NCI-H2029 (cell line): ENCODE measurements at regions not wholly inside any gene's neighbourhood (a gene's known extent, or its start where the extent isn't known, plus 50 kb on each side); places are given as distances from the start of the nearest gene placed in this dataset.
A peak's percentile ranks its signal among the peaks of the same experiment; 100 is the strongest.

Source experiments
- DNase-seq: peaks from one replicate; lab custom pipeline; 2025; lab: John Stamatoyannopoulos, UW

- no peak for DNase-seq
These were observed 1483.9 kb downstream of the ADGRL3 start for GRCh38 chr4:62683799-62684566.

DNA sequence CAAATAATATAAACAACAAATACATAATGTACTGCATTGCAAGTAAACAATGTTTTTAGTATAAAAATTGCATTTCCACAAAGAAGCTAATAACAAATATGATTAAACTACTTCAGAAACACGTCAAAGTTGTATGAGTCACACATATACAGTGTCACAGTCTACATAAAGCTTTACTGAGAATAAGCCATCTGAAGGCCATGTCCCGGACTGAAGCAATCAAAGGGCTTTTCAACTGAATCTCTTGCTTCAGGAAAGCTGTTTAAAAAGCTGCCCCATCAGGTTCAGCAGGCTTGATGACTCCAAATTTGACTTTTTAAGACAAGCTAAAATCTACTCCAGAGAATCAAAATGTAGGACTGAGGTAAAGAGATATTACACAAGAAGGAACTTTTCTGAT lies 1476.8 kb downstream of the ADGRL3 start:
- DNase-seq: no peak

DNA sequence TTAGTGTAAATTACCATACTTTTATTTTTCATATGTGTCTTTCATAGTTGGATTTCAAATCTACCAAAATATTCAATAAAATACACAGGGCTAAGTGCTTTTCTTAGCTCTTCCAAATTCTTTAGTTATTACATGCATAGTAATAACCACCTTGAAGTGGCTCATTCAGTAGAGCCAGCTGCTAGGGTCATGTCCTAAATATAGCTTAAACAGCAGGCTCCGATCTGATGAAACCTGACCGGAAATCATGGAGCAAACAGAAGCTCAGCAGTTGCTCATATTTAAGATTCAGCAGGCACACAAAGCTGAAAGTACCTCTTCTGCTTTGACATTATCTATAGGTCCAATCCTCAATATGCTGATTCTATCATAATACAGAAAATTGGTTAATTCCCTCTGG lies 1470.4 kb downstream of the ADGRL3 start:
- DNase-seq: peak; percentile 10

DNA sequence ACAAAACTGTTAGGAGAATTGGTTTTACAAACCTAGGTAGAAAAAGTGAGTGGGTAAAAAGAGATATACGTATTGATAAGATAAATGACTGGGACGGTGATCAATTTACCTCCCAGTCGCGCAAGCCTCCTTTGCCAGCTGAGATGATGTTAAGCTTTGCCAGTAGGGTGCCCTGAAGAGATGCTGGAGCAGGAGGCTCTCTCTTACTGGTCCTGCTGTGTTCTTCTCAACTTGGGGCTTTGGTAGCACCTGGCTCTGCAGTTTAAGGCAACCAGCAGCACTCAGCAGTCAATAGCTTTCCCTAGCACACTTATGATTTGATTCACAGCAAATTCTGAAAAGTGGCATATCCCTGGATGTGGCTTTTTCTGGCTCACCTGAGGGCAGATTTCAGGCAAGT lies 1461.7 kb downstream of the ADGRL3 start:
- no peak for DNase-seq

GRCh38 chr4:62656006-62656405 lies 1455.9 kb downstream of the ADGRL3 start:
- DNase-seq: no peak

DNA sequence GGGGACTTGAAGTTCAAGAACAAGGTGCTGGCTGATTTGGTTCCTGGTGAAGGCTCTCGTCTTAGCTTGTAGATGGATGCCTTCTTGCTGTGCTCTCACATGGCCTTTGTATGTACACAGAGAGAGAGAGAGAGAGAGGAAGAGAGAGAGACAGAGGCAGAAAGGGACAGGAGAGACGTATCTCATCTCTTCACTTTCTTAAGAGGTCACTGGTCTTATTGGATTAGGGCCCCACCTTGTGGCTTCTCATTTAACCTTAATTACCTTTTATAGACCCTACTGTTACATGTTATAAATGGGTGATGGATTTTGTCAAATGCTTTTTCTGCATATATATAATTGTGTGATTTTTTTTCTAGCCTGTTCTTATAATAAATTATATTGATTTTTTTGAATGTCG lies 1444.2 kb downstream of the ADGRL3 start:
- no peak for DNase-seq

DNA sequence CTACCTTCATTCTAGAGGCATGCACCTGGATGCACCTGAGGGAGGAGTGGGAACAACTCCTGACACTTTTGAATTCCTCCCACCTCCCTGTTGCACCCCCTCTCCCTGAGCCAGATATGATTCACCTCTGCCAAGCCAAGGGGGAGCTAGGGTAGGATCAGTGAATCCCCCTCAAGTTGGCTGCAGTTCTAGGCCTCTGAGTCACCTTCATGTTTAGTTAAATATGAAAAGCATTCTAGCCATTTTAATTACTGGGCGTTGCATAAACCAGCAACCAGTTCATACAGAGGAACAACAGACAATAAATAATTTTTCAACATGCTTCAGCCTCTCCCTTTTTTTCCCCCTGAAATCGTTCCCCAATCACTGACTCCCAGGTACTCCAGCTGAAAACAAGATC lies 1440.2 kb downstream of the ADGRL3 start:
- no peak for DNase-seq

DNA sequence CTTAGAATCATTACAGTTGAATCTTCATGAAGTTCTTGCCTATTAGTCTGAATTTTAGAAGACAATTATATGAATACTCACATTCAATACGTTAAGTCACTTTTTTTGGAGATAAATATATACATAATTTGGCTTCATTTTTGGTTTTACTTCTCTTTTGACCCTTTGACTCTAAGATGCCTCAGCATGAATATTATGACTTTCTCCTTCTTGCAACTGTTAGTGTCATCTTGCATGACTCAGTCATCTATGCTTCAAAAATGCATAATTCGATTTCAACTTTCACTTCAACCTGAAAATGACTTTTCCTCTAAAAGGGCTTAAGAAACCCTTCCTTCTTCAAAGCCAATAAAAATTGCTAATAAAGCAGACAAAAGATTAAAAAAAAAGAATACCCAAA lies 1427.5 kb downstream of the ADGRL3 start:
- DNase-seq: no peak

GRCh38 chr4:62627141-62627540 lies 1427.0 kb downstream of the ADGRL3 start:
- no peak for DNase-seq

- DNase-seq: no peak
These were observed 1422.0 kb downstream of the ADGRL3 start for GRCh38 chr4:62622089-62622488.

DNA sequence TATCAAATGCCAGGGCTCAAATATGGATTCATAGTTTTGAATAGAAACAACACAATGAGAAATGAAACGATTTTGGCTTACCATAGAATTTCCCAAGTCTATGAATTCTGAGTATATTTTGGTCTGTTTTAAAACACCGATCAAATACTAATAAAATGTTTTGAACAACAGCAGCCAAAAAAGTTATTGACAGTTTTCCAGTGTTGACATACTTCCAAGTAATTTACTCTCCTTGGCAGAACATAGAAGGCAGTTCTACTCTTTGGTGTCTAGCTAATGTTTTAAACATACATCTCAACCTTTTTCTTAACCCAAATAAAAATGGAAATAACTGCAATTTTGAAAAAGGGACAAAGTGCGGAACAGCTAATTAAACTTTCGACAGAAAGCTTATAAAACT lies 1419.8 kb downstream of the ADGRL3 start:
- no peak for DNase-seq

DNA sequence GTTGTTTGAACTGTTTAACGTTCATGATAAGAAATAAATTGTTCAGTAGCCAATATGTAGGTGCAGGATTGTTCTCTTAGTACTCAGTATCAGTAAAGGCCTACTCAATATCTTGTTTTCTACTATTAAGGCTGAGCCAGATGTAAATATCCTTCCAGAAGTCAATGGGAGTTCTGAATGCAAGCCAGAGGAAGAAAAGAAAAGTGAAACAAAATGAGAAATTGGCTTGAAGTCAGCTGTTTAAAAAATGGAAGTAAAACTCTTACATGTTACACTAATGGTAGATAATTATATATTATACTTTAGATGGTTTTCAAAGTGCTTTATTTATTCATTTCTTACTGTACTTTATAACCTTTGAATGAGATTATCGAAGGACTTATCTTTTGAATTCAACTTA lies 1417.9 kb downstream of the ADGRL3 start:
- DNase-seq: no peak

GRCh38 chr4:62601737-62602136 lies 1401.6 kb downstream of the ADGRL3 start:
- DNase-seq: no peak

- peak; percentile 6 for DNase-seq
These were observed 1395.1 kb downstream of the ADGRL3 start for GRCh38 chr4:62595265-62595664.

GRCh38 chr4:62591756-62592155 lies 1391.6 kb downstream of the ADGRL3 start:
- DNase-seq: no peak

- DNase-seq: no peak
These were observed 1388.5 kb downstream of the ADGRL3 start for GRCh38 chr4:62588671-62589070.

GRCh38 chr4:62571494-62571893 lies 1371.4 kb downstream of the ADGRL3 start:
- no peak for DNase-seq

GRCh38 chr4:62560858-62561257 lies 1360.7 kb downstream of the ADGRL3 start:
- DNase-seq: no peak

DNA sequence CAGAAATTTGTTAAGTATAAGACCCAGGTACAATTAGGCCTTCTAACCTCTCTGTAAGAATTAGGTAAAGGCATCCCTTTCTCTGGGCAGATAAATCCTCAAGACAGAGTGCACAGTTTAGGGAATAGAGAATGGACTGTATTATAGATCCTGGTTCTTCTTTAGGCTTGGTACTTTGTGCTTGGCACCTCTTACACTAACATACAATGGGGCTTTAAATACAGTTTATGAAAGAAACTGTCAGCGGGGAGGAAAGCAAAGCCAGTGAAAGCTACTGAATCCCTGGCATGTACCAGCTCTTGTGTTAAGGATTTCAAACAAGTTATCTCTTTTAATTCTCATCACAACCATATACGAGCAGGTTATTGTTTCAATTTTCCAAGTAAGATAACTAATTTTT lies 1350.0 kb downstream of the ADGRL3 start:
- no peak for DNase-seq

DNA sequence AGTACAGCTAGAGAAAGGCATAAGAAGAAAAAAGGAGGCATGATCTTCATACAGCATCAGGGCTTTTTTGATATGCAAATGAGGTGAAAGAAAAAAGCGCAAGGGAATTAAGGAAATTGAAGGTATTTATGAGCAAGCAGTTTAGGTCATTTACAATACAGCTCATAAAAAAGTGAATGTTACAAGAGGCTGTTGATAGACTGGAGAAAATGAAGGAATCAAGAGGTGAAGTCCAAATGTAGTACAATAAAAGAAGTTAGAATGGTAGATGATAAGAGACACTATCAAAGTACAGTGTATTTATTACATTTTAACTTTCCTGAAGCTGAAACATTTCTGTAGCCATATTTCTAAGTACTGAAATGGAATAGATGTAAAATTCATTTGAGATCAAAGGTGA lies 1349.5 kb downstream of the ADGRL3 start:
- DNase-seq: no peak

DNA sequence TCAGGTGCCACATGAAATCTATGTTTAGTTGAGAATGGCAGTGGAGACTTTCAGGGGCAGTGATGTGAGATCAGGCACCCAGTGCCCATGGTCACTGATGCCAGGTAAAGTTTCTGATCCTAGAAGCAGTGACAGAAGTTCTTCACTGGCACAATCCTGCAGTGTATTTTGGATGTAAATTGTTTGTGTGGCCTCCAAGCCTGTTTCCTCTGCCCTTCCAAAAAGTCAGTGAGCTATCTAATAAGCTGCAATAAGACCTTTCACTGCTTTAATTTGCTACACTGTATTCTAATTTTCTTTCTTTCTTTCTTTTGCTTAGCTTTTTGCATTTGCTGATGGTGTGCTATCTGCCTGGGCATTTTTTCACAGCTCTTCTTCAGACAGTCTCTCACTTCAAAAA lies 1348.6 kb downstream of the ADGRL3 start:
- DNase-seq: no peak

- no peak for DNase-seq
These were observed 1348.0 kb downstream of the ADGRL3 start for GRCh38 chr4:62548108-62548524.

GRCh38 chr4:62544428-62544827 lies 1344.3 kb downstream of the ADGRL3 start:
- DNase-seq: no peak

DNA sequence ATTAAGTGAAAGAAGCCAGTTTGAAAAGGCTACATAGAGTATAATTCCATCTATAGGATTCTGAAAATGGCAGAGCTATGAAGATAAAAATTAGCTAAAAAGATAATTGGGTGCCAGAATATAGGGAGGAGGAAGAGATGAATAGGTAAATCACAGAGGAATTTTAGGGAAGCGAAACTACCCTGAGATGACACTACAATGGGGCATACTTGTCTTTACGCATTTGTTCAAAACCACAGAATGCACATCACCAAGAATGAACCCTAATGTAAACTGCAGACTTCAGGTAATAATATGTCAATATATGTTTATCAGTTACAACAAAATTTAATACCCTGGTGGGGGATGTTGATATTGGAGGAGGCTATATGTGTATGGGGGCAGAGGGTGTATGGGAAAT lies 1342.9 kb downstream of the ADGRL3 start:
- no peak for DNase-seq
